Spleen (tissue), 3 donors: ENCODE measurements at regions not wholly inside any gene's neighbourhood (a gene's known extent, or its start where the extent isn't known, plus 50 kb on each side); places are given as distances from the start of the nearest gene placed in this dataset.

Experiments used
- POLR2A ChIP-seq, 3 donors: fragments of 450-650 bp; IDR thresholded peaks; one replicate each; pipeline ENCODE4 v1.5.1; 2017; ENCODE audit warnings: antibody characterized with exemption in 3 of 3, mild to moderate bottlenecking in 1 of 3
- POLR2AphosphoS5 ChIP-seq, 3 donors: sonication (generic); formaldehyde crosslinking; IDR thresholded peaks; one replicate each; pipeline ENCODE4 v1.5.1; 2017; ENCODE audit warnings: antibody characterized with exemption in 3 of 3

DNA sequence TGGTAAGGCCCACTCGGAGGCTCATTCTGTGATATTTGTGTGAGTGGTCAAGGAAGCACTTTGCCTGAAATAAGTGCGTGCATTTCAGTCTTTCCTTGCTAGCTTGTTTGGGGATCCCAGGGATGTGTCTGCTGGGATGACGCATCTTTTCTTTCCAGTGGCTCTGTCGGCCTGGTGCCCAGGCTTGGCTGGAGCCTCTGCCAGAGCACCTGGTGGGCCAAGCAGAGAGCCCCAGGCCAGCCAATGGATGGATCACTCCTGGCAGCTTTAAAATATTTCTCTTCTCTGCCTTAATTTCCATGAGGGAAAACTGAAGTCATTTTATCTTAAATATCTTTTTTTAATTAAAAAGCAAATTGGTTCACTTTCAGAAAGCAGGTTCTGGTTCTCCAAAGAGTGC, 501.8 kb upstream of the HS6ST1 start:
- no peak for TF ChIP-seq POLR2A (IDR thresholded peaks at IDR 0.05)
- TF ChIP-seq POLR2AphosphoS5 (IDR thresholded peaks at IDR 0.05), result no peak
